ENCODE measurements at regions not wholly inside any gene's neighbourhood (a gene's known extent, or its start where the extent isn't known, plus 50 kb on each side); places are given as distances from the start of the nearest gene placed in this dataset.

GRCh38 chr2:39549718-39550464, 112.8 kb upstream of the MAP4K3 start:
- Histone ChIP-seq H3K27ac (no peak overlapping the region), H3K4me1 (replicated peaks) (peaks cover 37% of the 10 kb centered on the region), H3K36me3 (no peaks in the 10 kb centered on the region), H3K27me3 (replicated peaks) (no peaks in the 10 kb centered on the region), H3K9me3 (replicated peaks) (peaks cover 9% of the 10 kb centered on the region), H3K4me3 (no peak overlapping the region)
- DNase-seq (ENCODE audit: low read depth in 1 of 2, low spot score in 2 of 2) = no peak

GRCh38 chr2:39550701-39551285, 113.7 kb upstream of the MAP4K3 start:
- Histone ChIP-seq H3K27ac (peak overlapping the region; percentile 10; the same call in 1 of the 2 replicates), H3K4me1 (replicated peaks) (peaks cover 37% of the 10 kb centered on the region), H3K36me3 (no peaks in the 10 kb centered on the region), H3K9me3 (replicated peaks) (peaks cover 9% of the 10 kb centered on the region), H3K27me3 (replicated peaks) (no peaks in the 10 kb centered on the region), H3K4me3 (no peak overlapping the region)
- DNase-seq (ENCODE audit: low read depth in 1 of 2, low spot score in 2 of 2) = no peak

GRCh38 chr2:39558906-39559305, 106.8 kb upstream of the TMEM178A start:
- DNase-seq (ENCODE audit: low read depth in 1 of 2, low spot score in 2 of 2) = no peak
- 0 out of 2 replicates have a peak, but pooled peaks cover 5% of the 10 kb centered on the region for H3K4me1 ChIP-seq (replicated peaks)
- no peak overlapping the region for H3K27ac ChIP-seq
- H3K9me3 ChIP-seq (replicated peaks) = no peaks in the 10 kb centered on the region
- no peak overlapping the region for H3K4me3 ChIP-seq
- H3K27me3 ChIP-seq (replicated peaks) = no peaks in the 10 kb centered on the region
- H3K36me3 ChIP-seq = no peaks in the 10 kb centered on the region

- H3K27ac ChIP-seq = no peak overlapping the region
- H3K36me3 ChIP-seq = no peaks in the 10 kb centered on the region
- H3K9me3 ChIP-seq (replicated peaks) = no peaks in the 10 kb centered on the region
- H3K4me1 ChIP-seq (replicated peaks) = peaks cover 15% of the 10 kb centered on the region
- H3K27me3 ChIP-seq (replicated peaks) = no peaks in the 10 kb centered on the region
- no peak overlapping the region for H3K4me3 ChIP-seq
- DNase-seq (ENCODE audit: low read depth in 1 of 2, low spot score in 2 of 2) = no peak
Measured at GRCh38 chr2:39563572-39563971, 102.1 kb upstream of the TMEM178A start.

DNA sequence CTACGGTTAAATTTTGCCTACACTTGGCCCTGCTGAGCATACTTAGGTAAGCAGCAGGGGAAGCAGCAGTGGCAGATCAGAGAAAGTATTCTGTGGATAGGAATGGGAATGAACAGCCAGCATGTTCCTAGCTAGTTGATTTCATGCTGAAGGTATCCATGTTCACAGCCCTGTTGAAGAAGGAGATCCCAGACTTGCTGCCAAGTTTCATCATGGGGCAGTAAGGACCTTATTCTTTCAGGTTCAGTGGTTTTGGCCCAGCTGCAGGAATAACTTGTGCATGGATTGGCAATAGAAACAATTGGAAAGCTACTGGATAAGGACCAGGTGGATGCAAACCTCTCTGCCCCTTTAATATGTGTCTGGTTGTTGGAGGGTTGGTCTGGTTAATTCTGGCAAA, 98.2 kb upstream of the TMEM178A start:
- Histone ChIP-seq H3K27ac (no peak overlapping the region), H3K4me3 (no peak overlapping the region)

GRCh38 chr2:39568116-39568515, 97.6 kb upstream of the TMEM178A start:
- H3K9me3 ChIP-seq (replicated peaks) = no peaks in the 10 kb centered on the region
- no peak overlapping the region for H3K4me3 ChIP-seq
- no peaks in the 10 kb centered on the region for H3K36me3 ChIP-seq
- DNase-seq (ENCODE audit: low read depth in 1 of 2, low spot score in 2 of 2) = no peak
- no peaks in the 10 kb centered on the region for H3K27me3 ChIP-seq (replicated peaks)
- peaks cover 43% of the 10 kb centered on the region for H3K4me1 ChIP-seq (replicated peaks)
- peak overlapping the region; percentile 86 for H3K27ac ChIP-seq

More for the DNA sequence above, 98.2 kb upstream of the TMEM178A start:
- DNase-seq (ENCODE audit: low read depth in 1 of 2, low spot score in 2 of 2) = no peak
- H3K9me3 ChIP-seq (replicated peaks) = no peaks in the 10 kb centered on the region
- H3K4me1 ChIP-seq (replicated peaks) = peaks cover 43% of the 10 kb centered on the region
- no peaks in the 10 kb centered on the region for H3K36me3 ChIP-seq
- no peaks in the 10 kb centered on the region for H3K27me3 ChIP-seq (replicated peaks)

DNA sequence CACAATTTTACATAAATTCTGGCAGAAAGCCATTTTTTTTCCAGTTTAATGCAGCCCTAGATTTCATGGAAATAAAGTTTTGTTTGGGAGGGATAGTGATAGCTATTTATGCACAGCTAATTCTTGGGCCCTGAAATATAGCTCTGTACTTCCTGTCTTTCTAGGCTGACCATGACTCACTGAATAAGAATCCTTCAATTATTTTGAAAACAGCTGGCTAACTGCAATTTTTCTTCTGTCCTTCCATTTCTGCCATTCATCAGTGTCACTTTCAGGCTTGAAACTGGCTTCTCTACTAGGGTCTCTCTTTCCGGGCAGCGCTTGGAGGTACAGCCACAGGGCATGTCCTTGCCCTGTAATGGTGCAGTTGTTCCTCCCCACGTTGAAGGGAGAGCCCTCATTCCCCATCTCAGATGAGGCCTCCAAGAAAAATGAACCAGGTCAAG, 97.1 kb upstream of the TMEM178A start:
- H3K4me1 ChIP-seq (replicated peaks) = peaks cover 43% of the 10 kb centered on the region
- DNase-seq (ENCODE audit: low read depth in 1 of 2, low spot score in 2 of 2) = peak in 1 of 2 experiments; percentile 85
- H3K9me3 ChIP-seq (replicated peaks) = no peaks in the 10 kb centered on the region
- H3K36me3 ChIP-seq = no peaks in the 10 kb centered on the region
- no peak overlapping the region for H3K4me3 ChIP-seq
- H3K27ac ChIP-seq = peak overlapping the region; percentile 86
- no peaks in the 10 kb centered on the region for H3K27me3 ChIP-seq (replicated peaks)

DNA sequence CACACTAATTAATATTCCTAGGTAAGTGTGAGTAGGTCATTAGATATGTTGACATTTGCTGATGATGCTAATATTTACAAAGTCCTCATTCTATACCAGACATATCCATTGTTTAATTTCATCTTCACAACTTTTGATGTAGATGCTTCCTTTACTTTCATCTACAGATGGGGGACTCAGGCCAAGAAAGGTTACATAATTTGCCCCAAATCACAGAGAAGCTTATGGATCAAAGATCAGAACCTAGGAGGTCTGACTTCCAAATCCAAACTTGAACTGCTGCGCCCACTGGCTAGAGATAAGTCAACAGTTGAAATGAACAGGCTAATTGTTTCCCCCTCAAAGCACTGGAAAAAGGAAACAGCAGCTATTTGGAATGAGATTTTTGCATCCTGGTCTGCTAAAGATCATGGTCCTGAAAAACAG, 95.6 kb upstream of the TMEM178A start:
- H3K4me1 ChIP-seq (replicated peaks) = peaks cover 43% of the 10 kb centered on the region
- H3K4me3 ChIP-seq = no peak overlapping the region
- no peaks in the 10 kb centered on the region for H3K36me3 ChIP-seq
- no peaks in the 10 kb centered on the region for H3K9me3 ChIP-seq (replicated peaks)
- DNase-seq (ENCODE audit: low read depth in 1 of 2, low spot score in 2 of 2) = no peak
- H3K27me3 ChIP-seq (replicated peaks) = no peaks in the 10 kb centered on the region
- H3K27ac ChIP-seq = peak overlapping the region; percentile 86; the same call in 1 of the 2 replicates

GRCh38 chr2:39570614-39571013, 95.1 kb upstream of the TMEM178A start:
- Histone ChIP-seq H3K9me3 (replicated peaks) (no peaks in the 10 kb centered on the region), H3K27ac (no peak overlapping the region), H3K27me3 (replicated peaks) (no peaks in the 10 kb centered on the region), H3K4me3 (no peak overlapping the region), H3K36me3 (no peaks in the 10 kb centered on the region), H3K4me1 (replicated peaks) (peaks cover 43% of the 10 kb centered on the region)
- no peak for DNase-seq (ENCODE audit: low read depth in 1 of 2, low spot score in 2 of 2)

DNA sequence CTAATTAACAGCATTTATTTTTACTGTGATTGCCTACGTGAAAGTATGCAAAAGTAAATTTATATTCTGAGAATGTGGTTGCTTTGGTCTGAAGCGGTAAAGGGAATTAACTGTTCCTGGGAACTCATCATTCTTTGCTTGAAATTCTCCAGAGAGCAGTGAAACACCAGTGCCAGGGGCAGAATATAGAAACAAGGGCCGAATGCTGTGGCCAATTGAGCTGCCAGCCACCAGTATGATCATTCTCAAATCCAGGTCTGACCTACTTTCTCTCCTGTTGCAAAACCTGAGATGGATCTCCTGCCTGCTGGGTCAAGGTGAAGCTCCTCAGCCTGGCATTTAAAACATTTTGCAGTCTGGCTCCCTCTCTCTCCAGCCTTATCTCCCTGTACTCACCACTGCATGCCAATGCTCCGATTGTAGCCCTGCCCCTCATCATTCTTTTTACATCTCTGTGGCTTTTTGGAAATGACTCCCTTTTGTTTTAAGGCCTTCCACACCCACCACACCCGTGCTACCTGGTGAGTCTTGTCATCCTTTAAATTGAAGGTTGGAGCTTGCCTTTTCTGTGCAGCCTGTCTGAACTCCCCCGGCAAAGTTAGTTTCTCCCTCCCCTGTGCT, 94.5 kb upstream of the TMEM178A start:
- no peaks in the 10 kb centered on the region for H3K27me3 ChIP-seq (replicated peaks)
- H3K9me3 ChIP-seq (replicated peaks) = no peaks in the 10 kb centered on the region
- DNase-seq (ENCODE audit: low read depth in 1 of 2, low spot score in 2 of 2) = no peak
- peaks cover 43% of the 10 kb centered on the region for H3K4me1 ChIP-seq (replicated peaks)
- no peak overlapping the region for H3K27ac ChIP-seq
- no peaks in the 10 kb centered on the region for H3K36me3 ChIP-seq
- H3K4me3 ChIP-seq = no peak overlapping the region

- Histone ChIP-seq H3K27ac (no peak overlapping the region), H3K27me3 (replicated peaks) (no peaks in the 10 kb centered on the region), H3K4me3 (no peak overlapping the region), H3K9me3 (replicated peaks) (no peaks in the 10 kb centered on the region), H3K4me1 (replicated peaks) (peaks cover 36% of the 10 kb centered on the region), H3K36me3 (no peaks in the 10 kb centered on the region)
- DNase-seq (ENCODE audit: low read depth in 1 of 2, low spot score in 2 of 2) = no peak
Measured at GRCh38 chr2:39573276-39573675, 92.4 kb upstream of the TMEM178A start.

DNA sequence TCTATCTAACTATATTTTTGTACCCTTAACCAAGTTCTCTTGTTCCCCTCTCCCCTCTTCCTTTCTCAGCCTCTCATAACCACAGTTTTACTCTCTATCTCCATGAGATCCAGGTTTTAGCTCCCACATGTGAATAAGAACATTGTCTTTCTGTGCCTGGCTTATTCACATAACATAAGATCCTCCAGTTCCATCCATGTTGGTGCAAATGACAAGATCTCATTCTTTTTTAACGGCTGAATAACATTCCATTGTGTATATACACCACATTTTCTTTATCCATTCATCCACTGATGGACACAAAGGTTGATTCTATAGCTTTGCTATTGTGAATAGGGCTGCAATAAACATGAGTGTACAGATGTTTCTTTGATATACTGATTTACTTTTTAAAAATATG, 83.9 kb upstream of the TMEM178A start:
- Histone ChIP-seq H3K4me1 (replicated peaks) (peaks cover 27% of the 10 kb centered on the region), H3K4me3 (no peak overlapping the region), H3K36me3 (no peaks in the 10 kb centered on the region), H3K27ac (no peak overlapping the region), H3K27me3 (replicated peaks) (no peaks in the 10 kb centered on the region), H3K9me3 (replicated peaks) (no peaks in the 10 kb centered on the region; the same call in 1 of the 2 replicates)
- DNase-seq (ENCODE audit: low read depth in 1 of 2, low spot score in 2 of 2) = no peak

GRCh38 chr2:39583213-39583612, 82.5 kb upstream of the TMEM178A start:
- Histone ChIP-seq H3K4me1 (replicated peaks) (peaks cover 40% of the 10 kb centered on the region), H3K27me3 (replicated peaks) (no peaks in the 10 kb centered on the region), H3K27ac (no peak overlapping the region), H3K4me3 (no peak overlapping the region), H3K36me3 (no peaks in the 10 kb centered on the region), H3K9me3 (replicated peaks) (no peaks in the 10 kb centered on the region; the same call in 1 of the 2 replicates)
- DNase-seq (ENCODE audit: low read depth in 1 of 2, low spot score in 2 of 2) = no peak

GRCh38 chr2:39583781-39584180, 81.9 kb upstream of the TMEM178A start:
- Histone ChIP-seq H3K27me3 (replicated peaks) (no peaks in the 10 kb centered on the region), H3K27ac (no peak overlapping the region), H3K36me3 (no peaks in the 10 kb centered on the region), H3K4me1 (replicated peaks) (peaks cover 42% of the 10 kb centered on the region), H3K9me3 (replicated peaks) (no peaks in the 10 kb centered on the region; the same call in 1 of the 2 replicates), H3K4me3 (no peak overlapping the region)
- DNase-seq (ENCODE audit: low read depth in 1 of 2, low spot score in 2 of 2) = no peak
